ENCODE measurements at regions not wholly inside any gene's neighbourhood (a gene's known extent, or its start where the extent isn't known, plus 50 kb on each side); places are given as distances from the start of the nearest gene placed in this dataset.

- Histone ChIP-seq H3K4me3 (replicated peaks in 1 of 2; ENCODE audit: low read depth in 1 of 2, low read length in 2 of 2) (no peak overlapping the region), H3K9me3 (ENCODE audit: control insufficient read depth in 1 of 2, insufficient read depth in 1 of 2, low read depth in 1 of 2, low read length in 2 of 2) (peaks cover 5 to 6% of the 10 kb centered on the region in 2 experiments; a peak in 2 of 4 replicates), H3K27ac (ENCODE audit: low read depth, low read length) (no peak overlapping the region), H3K9ac (ENCODE audit: low read length) (no peak overlapping the region), H3K36me3 (ENCODE audit: control insufficient read depth in 1 of 2, insufficient read depth in 2 of 2, low read length in 2 of 2) (no peaks in the 10 kb centered on the region), H3K4me1 (ENCODE audit: control insufficient read depth in 1 of 2, insufficient read depth in 2 of 2, low read length in 2 of 2) (no peaks in the 10 kb centered on the region), H3K9me2 (ENCODE audit: insufficient read depth) (no peaks in the 10 kb centered on the region), H4K20me1 (ENCODE audit: insufficient read depth) (no peaks in the 10 kb centered on the region), H3K79me2 (ENCODE audit: insufficient read depth, low read length) (no peaks in the 10 kb centered on the region), H3K4me2 (ENCODE audit: low read length) (no peak overlapping the region), H3K27me3 (ENCODE audit: insufficient read depth, low read length) (no peaks in the 10 kb centered on the region), H2AFZ (ENCODE audit: low read depth, low read length, poor library complexity, severe bottlenecking) (no peak overlapping the region)
- DNase-seq (ENCODE audit: low read depth, low spot score) (no peak), ATAC-seq (no peak)
- TF ChIP-seq SP1 (IDR thresholded peaks at IDR 0.05; ENCODE audit: low read depth) (no peak), EGR1 (IDR thresholded peaks at IDR 0.05; ENCODE audit: low read depth) (no peak), YY1 (IDR thresholded peaks at IDR 0.05; ENCODE audit: extremely low read depth, insufficient replicate concordance, low read depth, low read length) (no peak), SIN3A (IDR thresholded peaks at IDR 0.05; ENCODE audit: low read depth) (no peak), CEBPB (IDR thresholded peaks at IDR 0.05; ENCODE audit: low read depth) (no peak), ZBTB33 (IDR thresholded peaks at IDR 0.05; ENCODE audit: extremely low read depth, insufficient replicate concordance, low read length) (no peak), TCF7L2 (IDR thresholded peaks at IDR 0.05; ENCODE audit: borderline replicate concordance, extremely low read depth, insufficient read depth, insufficient read length) (no peak), POLR2AphosphoS5 (IDR thresholded peaks at IDR 0.05; ENCODE audit: low read depth, low read length) (no peak), JUND (IDR thresholded peaks at IDR 0.05) (no peak), MAX (IDR thresholded peaks at IDR 0.05) (no peak), REST (IDR thresholded peaks at IDR 0.05; ENCODE audit: low read depth) (no peak), CTCF (IDR thresholded peaks at IDR 0.05 in 2 of 3, conservative IDR thresholded peaks at IDR 0.05 in 1 of 3; ENCODE audit: borderline replicate concordance in 1 of 3, insufficient read depth in 1 of 3, low read depth in 2 of 3, low read length in 2 of 3) (no peak), EZH2 (IDR thresholded peaks at IDR 0.05) (no peak), SRF (IDR thresholded peaks at IDR 0.05; ENCODE audit: low read depth) (no peak), ZNF274 (IDR thresholded peaks at IDR 0.05; ENCODE audit: low read depth, low read length) (no peak), ZFX (IDR thresholded peaks at IDR 0.05) (no peak), CBX3 (IDR thresholded peaks at IDR 0.05; ENCODE audit: low read depth) (no peak), RAD21 (IDR thresholded peaks at IDR 0.05; ENCODE audit: low read depth) (no peak), FOSL1 (IDR thresholded peaks at IDR 0.05; ENCODE audit: low read depth) (no peak), EZH2phosphoT487 (IDR thresholded peaks at IDR 0.05; ENCODE audit: borderline replicate concordance) (no peak)
- ChIA-PET CTCF (no interaction called here), RAD21 (ENCODE audit: low non-redundant PET in 1 of 2, low total read pairs in 2 of 2, uncharacterized antibody in 2 of 2, unreplicated experiment in 2 of 2) (no interaction called here), POLR2A (no interaction called here)
- intact Hi-C loops (cut with micrococcal nuclease) = no loop called here
- no TSS peak for BruUV-seq (replicated peaks)
Measured at GRCh38 chr10:129219364-129219763, 247.7 kb upstream of the MGMT start.
